Natural killer cell (primary cell): ENCODE measurements at regions not wholly inside any gene's neighbourhood (a gene's known extent, or its start where the extent isn't known, plus 50 kb on each side); places are given as distances from the start of the nearest gene placed in this dataset.

Source experiments
- ATAC-seq, 3 donors: fragments of 150-1000 bp in 2 of 3; fragments of 200-7000 bp in 1 of 3; cut with Tn5 transposase; 1 replicate in 1 of 3; 2 replicates in 2 of 3; pipeline ENCODE4 v1.10.0; 2021; ENCODE audit warnings: mild to moderate bottlenecking in 2 of 3, moderate library complexity in 2 of 3
- DNase-seq, 2 donors: peaks; one replicate each; pipeline versions ENCODE4 v3.0.0 to v3.0.0-alpha.2; 2013 to 2021; ENCODE audit warnings: mixed read lengths in 1 of 2
- H3K27ac ChIP-seq: one replicate; pipeline ENCODE4 v1.5.1; 2013; ENCODE audit warnings: mild to moderate bottlenecking, low read length
- H3K27me3 ChIP-seq: one replicate; pipeline ENCODE4 v1.6.1; 2013; ENCODE audit warnings: low read length; ENCODE audit not compliant: control insufficient read depth, insufficient read depth
- H3K36me3 ChIP-seq: one replicate; pipeline ENCODE4 v1.6.1; 2013; ENCODE audit warnings: low read length; ENCODE audit not compliant: control insufficient read depth, insufficient read depth
- H3K4me1 ChIP-seq: one replicate; pipeline ENCODE4 v1.6.1; 2013; ENCODE audit warnings: low read length; ENCODE audit not compliant: control insufficient read depth, insufficient read depth
- H3K4me3 ChIP-seq: one replicate; pipeline ENCODE4 v1.5.1; 2013; ENCODE audit warnings: low read length
- H3K9me3 ChIP-seq: one replicate; pipeline ENCODE4 v1.6.1; 2013; ENCODE audit warnings: low read length; ENCODE audit not compliant: control insufficient read depth, insufficient read depth
- H3K27ac Mint-ChIP-seq, 2 donors: one replicate each; pipeline ENCODE4 v1.8.0; 2022; ENCODE audit warnings: mild to moderate bottlenecking in 2 of 2, mixed read lengths in 2 of 2, moderate library complexity in 1 of 2
- H3K27me3 Mint-ChIP-seq, 2 donors: one replicate each; pipeline ENCODE4 v1.8.0; 2022; ENCODE audit warnings: low read depth in 2 of 2, mixed read lengths in 2 of 2
- H3K36me3 Mint-ChIP-seq: one replicate; pipeline ENCODE4 v1.8.0; 2022; ENCODE audit warnings: mixed read lengths
- H3K4me1 Mint-ChIP-seq, 2 donors: one replicate each; pipeline ENCODE4 v1.8.0; 2022; ENCODE audit warnings: mixed read lengths in 2 of 2
- H3K4me3 Mint-ChIP-seq: one replicate; pipeline ENCODE4 v1.8.0; 2022; ENCODE audit warnings: mild to moderate bottlenecking, moderate library complexity, mixed read lengths
- H3K9me3 Mint-ChIP-seq, 2 donors: one replicate each; pipeline ENCODE4 v1.8.0; 2022; ENCODE audit warnings: mixed read lengths in 2 of 2
- WGBS: methylation state at CpG from one replicate; pipeline ENCODE4 v1.1.7; 2013; ENCODE audit warnings: missing lambda C conversion rate; ENCODE audit not compliant: insufficient coverage; 5-methylcytosine and 5-hydroxymethylcytosine counted together
- intact Hi-C: fragments of 100-400 bp; cut with micrococcal nuclease; formaldehyde crosslinking; loops from one replicate; pipeline ENCODE4 v1.14.2; 2022
- TF ChIP-seq, protein P1 (sequence below): fragments of 200-600 bp; IDR thresholded peaks from one replicate; pipeline ENCODE4 v1.8.0; 2022; ENCODE audit warnings: antibody characterized with exemption

DNA sequence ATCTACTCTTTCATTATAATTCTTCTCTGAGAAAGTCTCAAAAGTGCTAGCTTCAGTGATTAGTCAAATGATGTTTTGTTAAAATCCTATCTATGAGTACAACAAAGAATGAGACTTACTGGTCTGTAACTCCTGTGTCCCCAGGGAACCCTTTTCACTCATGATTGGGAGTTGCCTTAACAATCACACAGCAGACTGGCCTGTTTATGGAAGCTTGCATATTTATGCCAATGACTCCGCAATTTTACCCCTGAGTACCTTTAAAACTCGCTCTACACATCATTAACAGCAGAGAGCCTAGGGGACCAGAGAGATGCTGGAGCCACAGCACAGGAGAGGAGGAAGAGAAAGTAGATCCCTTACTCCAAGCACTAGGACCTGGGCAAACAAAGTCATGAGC lies 628.1 kb downstream of the IGSF11 start:
- H3K27me3 Mint-ChIP-seq = no peaks in the 10 kb centered on the region
- H3K36me3 Mint-ChIP-seq = peaks cover 6% of the 10 kb centered on the region
- TF ChIP-seq, protein P1, sequence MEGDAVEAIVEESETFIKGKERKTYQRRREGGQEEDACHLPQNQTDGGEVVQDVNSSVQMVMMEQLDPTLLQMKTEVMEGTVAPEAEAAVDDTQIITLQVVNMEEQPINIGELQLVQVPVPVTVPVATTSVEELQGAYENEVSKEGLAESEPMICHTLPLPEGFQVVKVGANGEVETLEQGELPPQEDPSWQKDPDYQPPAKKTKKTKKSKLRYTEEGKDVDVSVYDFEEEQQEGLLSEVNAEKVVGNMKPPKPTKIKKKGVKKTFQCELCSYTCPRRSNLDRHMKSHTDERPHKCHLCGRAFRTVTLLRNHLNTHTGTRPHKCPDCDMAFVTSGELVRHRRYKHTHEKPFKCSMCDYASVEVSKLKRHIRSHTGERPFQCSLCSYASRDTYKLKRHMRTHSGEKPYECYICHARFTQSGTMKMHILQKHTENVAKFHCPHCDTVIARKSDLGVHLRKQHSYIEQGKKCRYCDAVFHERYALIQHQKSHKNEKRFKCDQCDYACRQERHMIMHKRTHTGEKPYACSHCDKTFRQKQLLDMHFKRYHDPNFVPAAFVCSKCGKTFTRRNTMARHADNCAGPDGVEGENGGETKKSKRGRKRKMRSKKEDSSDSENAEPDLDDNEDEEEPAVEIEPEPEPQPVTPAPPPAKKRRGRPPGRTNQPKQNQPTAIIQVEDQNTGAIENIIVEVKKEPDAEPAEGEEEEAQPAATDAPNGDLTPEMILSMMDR = no peak
- H3K4me3 Mint-ChIP-seq = no peak overlapping the region
- no peaks in the 10 kb centered on the region for H3K27me3 ChIP-seq
- no peaks in the 10 kb centered on the region for H3K9me3 ChIP-seq
- no peaks in the 10 kb centered on the region for H3K36me3 ChIP-seq
- no CpG with 5 or more reads among the region's 2 CpGs for WGBS
- DNase-seq (no peak), ATAC-seq (no peak)
- H3K4me3 ChIP-seq = no peak overlapping the region
- no peaks in the 10 kb centered on the region for H3K4me1 ChIP-seq
- peaks cover 9 to 22% of the 10 kb centered on the region in 2 donors for H3K9me3 Mint-ChIP-seq
- no peak overlapping the region for H3K27ac Mint-ChIP-seq
- no peaks in the 10 kb centered on the region for H3K4me1 Mint-ChIP-seq
- no peak overlapping the region for H3K27ac ChIP-seq
- intact Hi-C loops = no loop called here

DNA sequence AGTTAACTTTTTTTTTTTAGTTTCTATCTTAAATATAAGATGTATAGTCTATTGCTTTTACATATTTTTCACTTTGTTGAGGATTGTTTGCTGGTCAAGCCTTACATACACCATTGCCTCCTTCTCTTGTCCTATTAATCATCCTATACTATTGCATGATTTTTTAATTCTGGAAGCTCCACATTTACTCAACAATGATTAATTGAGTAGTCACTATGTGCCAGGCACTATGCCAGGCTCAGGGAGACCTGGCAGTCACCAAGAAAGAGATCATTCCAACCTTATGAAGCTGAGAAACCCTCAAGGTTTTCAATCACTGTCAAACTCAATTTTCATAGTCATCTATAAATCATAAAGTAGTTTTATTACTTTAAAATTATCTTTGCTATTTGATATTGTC lies 626.2 kb downstream of the IGSF11 start:
- Mint-ChIP-seq H3K9me3 (peaks cover 17 to 26% of the 10 kb centered on the region in 2 donors), H3K27me3 (no peaks in the 10 kb centered on the region), H3K4me3 (no peak overlapping the region), H3K4me1 (no peaks in the 10 kb centered on the region), H3K27ac (no peak overlapping the region), H3K36me3 (peaks cover 18% of the 10 kb centered on the region)
- DNase-seq (no peak), ATAC-seq (no peak)
- intact Hi-C loops = no loop called here
- Histone ChIP-seq H3K27me3 (no peaks in the 10 kb centered on the region), H3K4me1 (no peaks in the 10 kb centered on the region), H3K36me3 (no peaks in the 10 kb centered on the region), H3K9me3 (peaks cover 8% of the 10 kb centered on the region), H3K4me3 (no peak overlapping the region), H3K27ac (no peak overlapping the region)
- TF ChIP-seq, protein P1 = no peak

DNA sequence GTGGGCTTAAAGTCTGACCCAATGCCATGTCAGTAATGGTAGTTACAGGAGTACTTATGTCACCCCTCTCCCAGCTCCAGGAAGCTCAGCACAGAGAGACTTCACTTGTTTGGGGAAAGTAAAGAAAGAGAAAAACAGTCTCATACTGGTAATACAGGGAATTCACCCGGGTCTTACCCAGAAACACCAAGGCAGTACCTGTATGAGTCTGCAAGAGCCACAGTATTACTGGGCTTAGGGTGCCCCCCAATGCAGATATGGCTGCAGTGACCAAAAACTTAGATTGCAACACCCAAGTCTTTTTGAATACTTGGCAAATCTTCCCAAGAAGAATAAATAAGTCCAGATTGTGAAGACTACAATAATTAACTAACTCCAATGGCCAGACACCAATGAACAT lies 622.1 kb downstream of the IGSF11 start:
- Histone ChIP-seq H3K4me1 (no peaks in the 10 kb centered on the region), H3K36me3 (no peaks in the 10 kb centered on the region), H3K27me3 (no peaks in the 10 kb centered on the region), H3K9me3 (peaks cover 8% of the 10 kb centered on the region), H3K4me3 (no peak overlapping the region), H3K27ac (no peak overlapping the region)
- no peaks in the 10 kb centered on the region for H3K27me3 Mint-ChIP-seq
- intact Hi-C loops = no loop called here
- TF ChIP-seq, protein P1 = no peak
- no peaks in the 10 kb centered on the region for H3K4me1 Mint-ChIP-seq
- H3K36me3 Mint-ChIP-seq = peaks cover 29% of the 10 kb centered on the region
- no peak overlapping the region for H3K27ac Mint-ChIP-seq
- ATAC-seq (no peak), DNase-seq (no peak)
- 92% methylated on average over 1 of the region's 1 CpG for WGBS
- no peak overlapping the region for H3K4me3 Mint-ChIP-seq
- peaks cover 17 to 37% of the 10 kb centered on the region in 2 donors for H3K9me3 Mint-ChIP-seq

DNA sequence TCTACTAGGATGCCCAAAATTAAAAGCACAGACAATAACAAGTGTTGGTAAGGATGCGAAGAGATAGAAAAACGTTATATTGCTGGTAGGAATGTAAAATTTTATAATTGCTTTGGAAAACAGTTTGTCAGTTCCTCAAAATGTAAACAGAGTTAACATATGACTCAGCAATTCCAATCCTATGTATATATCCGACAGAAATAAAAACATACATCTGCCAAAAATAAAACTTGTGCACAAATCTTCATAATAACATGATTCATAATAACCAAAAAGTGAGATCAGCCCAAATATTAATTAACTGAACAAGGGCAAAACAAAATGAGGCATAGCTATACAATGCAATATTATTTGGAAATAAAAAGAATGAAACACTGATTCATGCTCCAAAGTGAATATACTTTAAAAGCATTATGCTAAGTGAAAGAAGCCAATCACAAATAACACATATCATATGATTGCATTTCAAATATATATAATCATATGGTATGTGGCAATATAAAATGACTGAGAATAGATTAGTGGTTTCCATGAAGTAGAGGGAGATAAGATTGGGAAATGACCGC lies 609.3 kb downstream of the IGSF11 start:
- intact Hi-C loops = no loop called here
- Mint-ChIP-seq H3K27ac (no peak overlapping the region), H3K4me3 (no peak overlapping the region), H3K36me3 (peaks cover 13% of the 10 kb centered on the region), H3K4me1 (no peaks in the 10 kb centered on the region), H3K27me3 (no peaks in the 10 kb centered on the region), H3K9me3 (peaks cover 13 to 23% of the 10 kb centered on the region in 2 donors)
- Histone ChIP-seq H3K36me3 (no peaks in the 10 kb centered on the region), H3K9me3 (no peaks in the 10 kb centered on the region), H3K4me1 (no peaks in the 10 kb centered on the region), H3K27ac (no peak overlapping the region), H3K4me3 (no peak overlapping the region), H3K27me3 (no peaks in the 10 kb centered on the region)
- DNase-seq (no peak), ATAC-seq (no peak)
- TF ChIP-seq, protein P1 = no peak
- 60% methylated on average over 2 of the region's 4 CpGs for WGBS
